Activated CD4-positive, alpha-beta T cell treated with anti-CD3 and anti-CD28 coated beads for 36 hours (primary cell): ENCODE measurements at regions not wholly inside any gene's neighbourhood (a gene's known extent, or its start where the extent isn't known, plus 50 kb on each side); places are given as distances from the start of the nearest gene placed in this dataset.

ENCODE experiments used
- ATAC-seq: fragments of 200-7000 bp; cut with Tn5 transposase; one replicate; pipeline ENCODE4 v1.10.0; 2021; ENCODE audit warnings: mild to moderate bottlenecking, moderate library complexity
- CTCF ChIA-PET: fragments of 350-600 bp; sonication (Branson Sonifier 250); formaldehyde crosslinking; loops from one replicate; lab custom pipeline; 2021; ENCODE audit warnings: antibody characterized with exemption; lab: Charles Lee
- POLR2A ChIA-PET: fragments of 350-600 bp; sonication (Branson Sonifier 250); formaldehyde crosslinking; loops from one replicate; lab custom pipeline; 2021; ENCODE audit warnings: antibody characterized with exemption, inconsistent platforms; lab: Charles Lee
- DNase-seq: peaks from one replicate; pipeline ENCODE4 v3.0.0-alpha.2; 2020
- H3K27ac Mint-ChIP-seq: one replicate; pipeline ENCODE4 v1.8.0; 2021; ENCODE audit warnings: mixed read lengths
- H3K27me3 Mint-ChIP-seq: one replicate; pipeline ENCODE4 v1.8.0; 2021; ENCODE audit warnings: mixed read lengths
- H3K36me3 Mint-ChIP-seq: one replicate; pipeline ENCODE4 v1.8.0; 2021; ENCODE audit warnings: low read depth, mixed read lengths
- H3K4me1 Mint-ChIP-seq: one replicate; pipeline ENCODE4 v1.8.0; 2021; ENCODE audit warnings: mixed read lengths
- H3K4me3 Mint-ChIP-seq: one replicate; pipeline ENCODE4 v1.8.0; 2021; ENCODE audit warnings: mild to moderate bottlenecking, moderate library complexity, mixed read lengths
- H3K9me3 Mint-ChIP-seq: one replicate; pipeline ENCODE4 v1.8.0; 2021; ENCODE audit warnings: low read depth, mixed read lengths
- intact Hi-C, 2 experiments: fragments of 100-400 bp; cut with DNase I in 1 of 2; cut with micrococcal nuclease in 1 of 2; formaldehyde crosslinking; loops; one replicate each; pipeline versions ENCODE4 v1.14.2 to v1.15.1; 2022 to 2024; cut with DNase I, micrococcal nuclease

DNA sequence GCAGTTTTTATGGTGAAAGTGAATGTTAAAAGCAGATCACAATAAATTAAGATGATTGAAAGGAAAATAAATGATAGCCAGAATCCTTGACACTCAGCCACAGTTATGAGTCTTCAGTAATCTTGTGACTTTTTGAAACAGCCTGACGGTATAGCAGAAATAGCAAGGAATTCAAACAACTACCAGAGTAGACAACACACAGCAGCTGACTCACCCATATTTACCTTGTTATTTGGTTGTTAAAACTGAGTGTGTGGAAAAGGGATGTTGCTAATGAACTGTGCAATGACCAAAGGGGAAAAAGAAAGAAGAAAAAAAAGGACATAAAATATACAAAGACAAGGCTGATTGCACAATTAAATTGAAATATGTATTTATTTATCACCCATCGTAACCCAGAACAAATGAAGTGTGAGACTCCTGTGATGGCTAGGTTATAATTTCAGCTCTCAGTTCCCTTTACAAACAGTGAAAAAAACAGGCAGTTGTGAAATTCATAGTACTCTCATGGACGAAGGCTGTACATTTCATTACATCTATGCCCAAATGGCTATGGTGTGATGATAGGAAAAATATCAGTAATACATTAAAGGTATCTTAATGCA lies 1023.0 kb upstream of the SORCS1 start:
- POLR2A ChIA-PET: no interaction called here
- no peak overlapping the region for H3K27ac Mint-ChIP-seq
- intact Hi-C loops: no loop called here
- H3K4me3 Mint-ChIP-seq: no peak overlapping the region
- H3K27me3 Mint-ChIP-seq: no peaks in the 10 kb centered on the region
- DNase-seq (no peak), ATAC-seq (no peak)
- no peaks in the 10 kb centered on the region for H3K36me3 Mint-ChIP-seq
- CTCF ChIA-PET: no interaction called here
- H3K9me3 Mint-ChIP-seq: peaks cover 12% of the 10 kb centered on the region
- H3K4me1 Mint-ChIP-seq: no peaks in the 10 kb centered on the region

DNA sequence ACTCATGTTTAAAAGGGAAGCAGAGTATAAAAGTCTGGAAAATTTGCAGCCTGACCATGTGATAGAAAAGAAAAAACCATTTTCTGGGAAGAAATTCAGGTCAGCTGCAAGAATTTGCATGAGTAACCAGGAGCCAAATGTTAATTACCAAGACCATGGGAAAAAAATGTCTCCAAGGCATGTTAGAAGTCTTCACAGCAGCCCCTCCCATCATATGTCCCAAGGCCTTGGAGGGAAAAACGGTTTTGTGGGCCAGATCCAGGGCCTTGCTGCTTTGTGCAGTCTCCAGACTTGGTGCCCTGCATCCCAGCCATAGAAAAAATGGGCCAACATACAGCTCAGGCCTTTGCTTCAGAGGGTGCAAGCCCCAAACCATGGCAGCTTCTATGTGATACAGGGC lies 1019.6 kb upstream of the SORCS1 start:
- ATAC-seq (no peak), DNase-seq (no peak)
- no peak overlapping the region for H3K27ac Mint-ChIP-seq
- no peaks in the 10 kb centered on the region for H3K27me3 Mint-ChIP-seq
- no peaks in the 10 kb centered on the region for H3K36me3 Mint-ChIP-seq
- intact Hi-C loops: no loop called here
- no peaks in the 10 kb centered on the region for H3K4me1 Mint-ChIP-seq
- peaks cover 12% of the 10 kb centered on the region for H3K9me3 Mint-ChIP-seq
- H3K4me3 Mint-ChIP-seq: no peak overlapping the region
- ChIA-PET POLR2A (no interaction called here), CTCF (no interaction called here)

GRCh38 chr10:108180878-108181277 lies 1016.4 kb upstream of the SORCS1 start:
- ChIA-PET POLR2A (no interaction called here), CTCF (interaction anchor here (0.6 kb wide), 1 partner anchor 249 kb away, joined by 3 read pairs; no protein-coding TSS in a partner anchor)
- no peak for ATAC-seq
- Mint-ChIP-seq H3K36me3 (no peaks in the 10 kb centered on the region), H3K4me3 (no peak overlapping the region), H3K4me1 (no peaks in the 10 kb centered on the region), H3K27me3 (no peaks in the 10 kb centered on the region), H3K9me3 (peaks cover 12% of the 10 kb centered on the region), H3K27ac (no peak overlapping the region)
- DNase-seq: no peak
- intact Hi-C loops: no loop called here

GRCh38 chr10:108169846-108170245 lies 1005.3 kb upstream of the SORCS1 start:
- H3K9me3 Mint-ChIP-seq: peaks cover 3% of the 10 kb centered on the region
- H3K27me3 Mint-ChIP-seq: no peaks in the 10 kb centered on the region
- ChIA-PET POLR2A (no interaction called here), CTCF (no interaction called here)
- no peak for ATAC-seq
- intact Hi-C loops: no loop called here
- no peak overlapping the region for H3K27ac Mint-ChIP-seq
- no peak for DNase-seq
- H3K4me3 Mint-ChIP-seq: no peak overlapping the region
- H3K36me3 Mint-ChIP-seq: no peaks in the 10 kb centered on the region
- H3K4me1 Mint-ChIP-seq: no peaks in the 10 kb centered on the region

GRCh38 chr10:108167766-108168165 lies 1003.3 kb upstream of the SORCS1 start:
- no peak for DNase-seq
- intact Hi-C loops: no loop called here
- ATAC-seq: no peak
- H3K4me1 Mint-ChIP-seq: no peaks in the 10 kb centered on the region
- ChIA-PET CTCF (no interaction called here), POLR2A (no interaction called here)
- no peak overlapping the region for H3K4me3 Mint-ChIP-seq
- peaks cover 1% of the 10 kb centered on the region for H3K9me3 Mint-ChIP-seq
- H3K27ac Mint-ChIP-seq: no peak overlapping the region
- no peaks in the 10 kb centered on the region for H3K36me3 Mint-ChIP-seq
- H3K27me3 Mint-ChIP-seq: no peaks in the 10 kb centered on the region

GRCh38 chr10:108166401-108166800 lies 1001.9 kb upstream of the SORCS1 start:
- H3K4me1 Mint-ChIP-seq: no peaks in the 10 kb centered on the region
- H3K9me3 Mint-ChIP-seq: no peaks in the 10 kb centered on the region
- ChIA-PET POLR2A (no interaction called here), CTCF (no interaction called here)
- no peaks in the 10 kb centered on the region for H3K36me3 Mint-ChIP-seq
- intact Hi-C loops: no loop called here
- DNase-seq: no peak
- ATAC-seq: no peak
- H3K4me3 Mint-ChIP-seq: no peak overlapping the region
- no peak overlapping the region for H3K27ac Mint-ChIP-seq
- no peaks in the 10 kb centered on the region for H3K27me3 Mint-ChIP-seq

DNA sequence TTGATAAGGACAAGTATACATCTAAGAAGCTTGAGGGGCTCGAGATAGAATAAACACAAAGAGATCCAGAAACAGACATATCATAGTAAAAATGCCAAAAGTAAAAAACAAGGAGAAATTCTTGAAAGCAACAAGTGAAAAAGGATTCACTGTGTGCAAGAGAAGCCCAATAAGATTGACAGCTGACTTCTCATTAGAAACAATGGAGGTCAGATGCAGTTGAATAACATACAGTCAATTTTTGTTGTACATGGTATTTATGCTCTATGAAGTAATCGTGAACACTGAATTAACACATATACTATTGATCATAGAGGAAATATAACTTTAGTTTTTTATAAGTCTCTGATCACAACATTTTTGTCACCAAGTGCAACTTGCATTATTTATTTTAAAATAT lies 982.8 kb upstream of the SORCS1 start:
- no peak for ATAC-seq

GRCh38 chr10:108141064-108141463 lies 976.6 kb upstream of the SORCS1 start:
- intact Hi-C loops: no loop called here
- Mint-ChIP-seq H3K27ac (no peak overlapping the region), H3K27me3 (no peaks in the 10 kb centered on the region), H3K36me3 (no peaks in the 10 kb centered on the region), H3K4me1 (no peaks in the 10 kb centered on the region), H3K4me3 (no peak overlapping the region), H3K9me3 (peaks cover 8% of the 10 kb centered on the region)
- DNase-seq (no peak), ATAC-seq (no peak)
- CTCF ChIA-PET: no interaction called here
- POLR2A ChIA-PET: no interaction called here

More for the DNA sequence above, 982.8 kb upstream of the SORCS1 start:
- DNase-seq: no peak
- ChIA-PET CTCF (no interaction called here), POLR2A (no interaction called here)
- no peaks in the 10 kb centered on the region for H3K27me3 Mint-ChIP-seq
- H3K4me1 Mint-ChIP-seq: no peaks in the 10 kb centered on the region
- H3K36me3 Mint-ChIP-seq: no peaks in the 10 kb centered on the region
- H3K4me3 Mint-ChIP-seq: no peak overlapping the region
- intact Hi-C loops: no loop called here
- H3K27ac Mint-ChIP-seq: no peak overlapping the region
- peaks cover 30% of the 10 kb centered on the region for H3K9me3 Mint-ChIP-seq

- DNase-seq (no peak), ATAC-seq (no peak)
- H3K36me3 Mint-ChIP-seq: no peaks in the 10 kb centered on the region
- peaks cover 11% of the 10 kb centered on the region for H3K9me3 Mint-ChIP-seq
- H3K27me3 Mint-ChIP-seq: no peaks in the 10 kb centered on the region
- CTCF ChIA-PET: no interaction called here
- H3K4me1 Mint-ChIP-seq: no peaks in the 10 kb centered on the region
- H3K4me3 Mint-ChIP-seq: no peak overlapping the region
- H3K27ac Mint-ChIP-seq: no peak overlapping the region
- POLR2A ChIA-PET: no interaction called here
- intact Hi-C loops: no loop called here
Measured at GRCh38 chr10:108132303-108132702, 967.8 kb upstream of the SORCS1 start.

DNA sequence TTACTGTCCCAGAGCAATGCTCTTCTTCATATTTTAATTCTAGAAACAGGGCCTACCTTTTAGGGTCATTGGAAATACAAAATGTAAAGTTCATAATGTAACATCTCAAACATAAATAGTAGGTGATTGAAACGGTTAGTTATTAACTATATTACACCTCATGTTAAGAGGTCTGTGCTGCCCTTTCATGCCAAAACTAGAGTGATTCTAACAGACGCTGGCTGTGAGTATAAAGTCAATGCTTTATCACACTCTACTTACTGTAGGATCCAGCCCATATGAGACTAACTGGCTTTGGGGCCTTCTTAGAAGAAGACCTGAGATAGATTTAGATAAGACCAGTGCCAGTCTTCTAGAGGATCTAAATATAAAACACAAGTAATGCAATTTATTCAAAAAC lies 966.1 kb upstream of the SORCS1 start:
- DNase-seq (no peak), ATAC-seq (no peak)
- H3K27ac Mint-ChIP-seq: no peak overlapping the region
- intact Hi-C loops: no loop called here
- ChIA-PET CTCF (no interaction called here), POLR2A (no interaction called here)
- no peaks in the 10 kb centered on the region for H3K36me3 Mint-ChIP-seq
- H3K4me3 Mint-ChIP-seq: no peak overlapping the region
- no peaks in the 10 kb centered on the region for H3K27me3 Mint-ChIP-seq
- H3K4me1 Mint-ChIP-seq: no peaks in the 10 kb centered on the region
- H3K9me3 Mint-ChIP-seq: peaks cover 4% of the 10 kb centered on the region

- no peaks in the 10 kb centered on the region for H3K27me3 Mint-ChIP-seq
- H3K4me1 Mint-ChIP-seq: no peaks in the 10 kb centered on the region
- intact Hi-C loops: no loop called here
- ChIA-PET CTCF (no interaction called here), POLR2A (no interaction called here)
- no peak overlapping the region for H3K4me3 Mint-ChIP-seq
- peaks cover 5% of the 10 kb centered on the region for H3K9me3 Mint-ChIP-seq
- H3K36me3 Mint-ChIP-seq: peaks cover 2% of the 10 kb centered on the region
- DNase-seq (no peak), ATAC-seq (no peak)
- H3K27ac Mint-ChIP-seq: no peak overlapping the region
Measured at GRCh38 chr10:108112218-108112617, 947.7 kb upstream of the SORCS1 start.

GRCh38 chr10:108104551-108105156 lies 940.1 kb upstream of the SORCS1 start:
- Mint-ChIP-seq H3K9me3 (peaks cover 7% of the 10 kb centered on the region), H3K27ac (no peak overlapping the region), H3K4me3 (no peak overlapping the region), H3K27me3 (no peaks in the 10 kb centered on the region), H3K36me3 (no peaks in the 10 kb centered on the region), H3K4me1 (no peaks in the 10 kb centered on the region)
- CTCF ChIA-PET: no interaction called here
- intact Hi-C loops: no loop called here
- DNase-seq: no peak
- POLR2A ChIA-PET: no interaction called here
- no peak for ATAC-seq
